Heart left ventricle (tissue), 16 donors: ENCODE measurements at regions not wholly inside any gene's neighbourhood (a gene's known extent, or its start where the extent isn't known, plus 50 kb on each side); places are given as distances from the start of the nearest gene placed in this dataset.

Experiments used
- ATAC-seq, 4 donors: fragments of 200-7000 bp; cut with Tn5 transposase; one replicate each; pipeline ENCODE4 v1.9.1; 2020 to 2022; ENCODE audit warnings: moderate library complexity in 4 of 4, mild to moderate bottlenecking in 3 of 4, moderate number of reproducible peaks in 1 of 4
- DNase-seq, 5 donors: peaks; one replicate each; pipeline ENCODE4 v3.0.0-alpha.2; 2020
- H3K27ac ChIP-seq, 12 donors: fragments of 200-600 bp; sonication (generic) in 4 of 12; one replicate each; pipeline versions ENCODE4 v1.5.0 to v1.8.0; 2016 to 2022; ENCODE audit warnings: mild to moderate bottlenecking in 2 of 12
- H3K27me3 ChIP-seq, 9 donors: fragments of 200-600 bp; sonication (generic) in 2 of 9; one replicate each; pipeline versions ENCODE4 v1.5.1 to v1.8.0; 2016 to 2022; ENCODE audit warnings: mild to moderate bottlenecking in 3 of 9
- H3K36me3 ChIP-seq, 9 donors: fragments of 200-600 bp; sonication (generic) in 2 of 9; one replicate each; pipeline versions ENCODE4 v1.5.0 to v1.8.0; 2018 to 2022; ENCODE audit warnings: mild to moderate bottlenecking in 2 of 9
- H3K4me1 ChIP-seq, 12 donors: fragments of 200-600 bp; sonication (generic) in 4 of 12; one replicate each; pipeline versions ENCODE4 v1.5.0 to v1.8.0; 2016 to 2022; ENCODE audit warnings: mild to moderate bottlenecking in 3 of 12
- H3K4me3 ChIP-seq, 12 donors: fragments of 200-600 bp; sonication (generic) in 4 of 12; one replicate each; pipeline versions ENCODE4 v1.5.0 to v1.8.0; 2017 to 2022; ENCODE audit warnings: mild to moderate bottlenecking in 9 of 12, moderate library complexity in 4 of 12
- H3K9me3 ChIP-seq, 12 donors: fragments of 200-600 bp; sonication (generic) in 4 of 12; one replicate each; pipeline versions ENCODE4 v1.5.0 to v1.8.0; 2016 to 2022; ENCODE audit warnings: mild to moderate bottlenecking in 1 of 12
- CTCF ChIP-seq, 12 donors: fragments of 200-600 bp; sonication (generic) in 4 of 12; IDR thresholded peaks; one replicate each; pipeline versions ENCODE4 v1.5.0 to v1.8.0; 2018 to 2022; ENCODE audit warnings: antibody characterized with exemption in 12 of 12, mild to moderate bottlenecking in 5 of 12
- POLR2A ChIP-seq, 2 donors: fragments of 450-650 bp; IDR thresholded peaks; one replicate each; pipeline ENCODE4 v1.6.1; 2017; ENCODE audit warnings: antibody characterized with exemption in 2 of 2, mild to moderate bottlenecking in 2 of 2, moderate library complexity in 2 of 2
- WGBS, 4 donors: extraction: QIAGEN DNeasy Blood & Tissue Kit in 2 of 4; methylation state at CpG; one replicate each; pipeline versions ENCODE4 v1.1.5 to v1.1.7; 2013 to 2018; 5-methylcytosine and 5-hydroxymethylcytosine counted together
- intact Hi-C, 10 donors: fragments of 100-400 bp; cut with DNase I; formaldehyde crosslinking; loops; one replicate each; pipeline versions ENCODE4 v1.11.1 to v1.14.2; 2022
- donor health status: ischemic (EF 13 %, LVEDD 7.1; RV severe dilation, severe dysfunction).
- donor health status: healthy with polysubstance abuse.
- donor health status: DM: no; HTN: yes; CAD: no.
- donor health status: DM: no; HTN: no; CAD: no.
- donor health status: ischemic (EF 25% LVEDD 6.9; RV normal size, moderate dysfunction).
- donor health status: ischemic (EF 25% LVEDD 5.7; RV mildly dilated, moderate dysfunction).
- donor health status: healthy.
- donor health status: DM: yes; HTN: yes; CAD: no.
- donor health status: ischemic (EF 35%, LVEDD 5.7; RV mildly dilated, moderate dysfunction).
- donor health status: nonischemic (EF 11% LVEDD 7.7; RV severe dilation, severe dysfunction).
- donor health status: DM: yes; HTN: yes; CAD: no.
- donor health status: PGD.
- donor health status: ischemic (EF 29% LVEDD 5.4; RV normal size, mild dysfunction).
- donor health status: nonischemic (EF 23%, LVEDD 6.1; RV moderate dilation, normal function).

- no peaks in the 10 kb centered on the region for H3K36me3 ChIP-seq
- H3K4me3 ChIP-seq: no peak overlapping the region
- DNase-seq (no peak), ATAC-seq (no peak)
- intact Hi-C loops: loop anchor here in 6 of 10 donors (5.0 to 10.0 kb wide), 3 partner anchors 138 to 956 kb away; no protein-coding TSS in a partner anchor
- H3K4me1 ChIP-seq: no peaks in the 10 kb centered on the region
- H3K27me3 ChIP-seq: no peaks in the 10 kb centered on the region
- WGBS, 4 donors: 93 to 98% (median 96%) methylated on average over 1 of the region's 1 CpG
- no peak overlapping the region for H3K27ac ChIP-seq
- peaks cover 0 to 30% (median 0%) of the 10 kb centered on the region in 12 donors for H3K9me3 ChIP-seq
- TF ChIP-seq POLR2A (IDR thresholded peaks at IDR 0.05) (no peak), CTCF (IDR thresholded peaks at IDR 0.05) (no peak)
Measured at GRCh38 chr14:38860530-38860929, 242.5 kb downstream of the SEC23A start.

- TF ChIP-seq POLR2A (IDR thresholded peaks at IDR 0.05) (no peak), CTCF (IDR thresholded peaks at IDR 0.05) (no peak)
Measured at GRCh38 chr14:38856798-38857197, 246.2 kb downstream of the SEC23A start.

GRCh38 chr14:38855513-38855912 is 247.5 kb downstream of the SEC23A start:
- Histone ChIP-seq H3K9me3 (peaks cover 0 to 5% (median 0%) of the 10 kb centered on the region in 12 donors), H3K36me3 (no peaks in the 10 kb centered on the region), H3K27ac (no peak overlapping the region), H3K4me3 (no peak overlapping the region), H3K4me1 (no peaks in the 10 kb centered on the region), H3K27me3 (no peaks in the 10 kb centered on the region)
- DNase-seq: no peak
- 89 to 96% (median 95%) methylated on average over 2 of the region's 2 CpGs for WGBS, 4 donors
- intact Hi-C loops: no loop called here
- ATAC-seq: no peak
- TF ChIP-seq CTCF (IDR thresholded peaks at IDR 0.05): no peak
- no peak for TF ChIP-seq POLR2A (IDR thresholded peaks at IDR 0.05)

More at GRCh38 chr14:38856798-38857197, 246.2 kb downstream of the SEC23A start:
- intact Hi-C loops: no loop called here
- H3K4me1 ChIP-seq: no peaks in the 10 kb centered on the region
- DNase-seq (no peak), ATAC-seq (no peak)
- no peaks in the 10 kb centered on the region for H3K36me3 ChIP-seq
- H3K9me3 ChIP-seq: peaks cover 0 to 15% (median 0%) of the 10 kb centered on the region in 12 donors
- H3K4me3 ChIP-seq: no peak overlapping the region
- H3K27ac ChIP-seq: no peak overlapping the region
- no peaks in the 10 kb centered on the region for H3K27me3 ChIP-seq

GRCh38 chr14:38851111-38851510 is 251.9 kb downstream of the SEC23A start:
- Histone ChIP-seq H3K4me1 (no peaks in the 10 kb centered on the region), H3K27me3 (no peaks in the 10 kb centered on the region), H3K27ac (no peak overlapping the region), H3K4me3 (no peak overlapping the region), H3K36me3 (no peaks in the 10 kb centered on the region), H3K9me3 (no peaks in the 10 kb centered on the region)
- intact Hi-C loops: no loop called here
- TF ChIP-seq POLR2A (IDR thresholded peaks at IDR 0.05) (no peak), CTCF (IDR thresholded peaks at IDR 0.05) (no peak)
- 87 to 91% (median 89%) methylated on average over 3 of the region's 3 CpGs for WGBS, 4 donors
- no peak for DNase-seq
- no peak for ATAC-seq
